ENCODE measurements at regions not wholly inside any gene's neighbourhood (a gene's known extent, or its start where the extent isn't known, plus 50 kb on each side); places are given as distances from the start of the nearest gene placed in this dataset.

DNA sequence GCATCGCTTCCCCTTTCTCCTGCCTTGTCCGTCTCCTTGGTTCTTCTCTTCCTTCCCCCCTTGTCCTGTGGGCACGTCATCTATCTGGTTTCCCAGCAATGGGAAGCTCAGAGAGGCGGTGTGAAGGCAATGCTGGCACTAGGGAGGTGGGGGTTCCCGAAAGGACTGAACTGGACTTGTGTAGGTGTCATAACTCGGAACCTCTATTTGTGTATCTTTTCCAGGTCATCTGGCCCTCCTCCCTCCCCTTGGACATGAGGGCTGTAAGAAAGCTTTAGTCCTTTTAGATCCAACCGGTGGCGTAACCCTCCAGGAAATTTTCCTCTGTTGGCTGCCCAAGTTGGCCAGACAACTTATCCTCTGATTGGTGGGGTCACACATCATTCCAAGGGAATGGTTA, 231.5 kb upstream of the TLE3 start:
- no peak overlapping the region for H3K4me3 Mint-ChIP-seq
- H3K36me3 Mint-ChIP-seq = no peaks in the 10 kb centered on the region
- TF ChIP-seq CTCF (conservative IDR thresholded peaks at IDR 0.05) = no peak
- no peak for DNase-seq (ENCODE audit: extremely low spot score, unreplicated experiment)
- peaks cover 11% of the 10 kb centered on the region for H3K4me1 Mint-ChIP-seq (ENCODE audit: unreplicated experiment)
- H3K9me3 Mint-ChIP-seq = peaks cover 5% of the 10 kb centered on the region
- no peak overlapping the region for H3K27ac Mint-ChIP-seq
- peaks cover 6% of the 10 kb centered on the region for H3K27me3 Mint-ChIP-seq

DNA sequence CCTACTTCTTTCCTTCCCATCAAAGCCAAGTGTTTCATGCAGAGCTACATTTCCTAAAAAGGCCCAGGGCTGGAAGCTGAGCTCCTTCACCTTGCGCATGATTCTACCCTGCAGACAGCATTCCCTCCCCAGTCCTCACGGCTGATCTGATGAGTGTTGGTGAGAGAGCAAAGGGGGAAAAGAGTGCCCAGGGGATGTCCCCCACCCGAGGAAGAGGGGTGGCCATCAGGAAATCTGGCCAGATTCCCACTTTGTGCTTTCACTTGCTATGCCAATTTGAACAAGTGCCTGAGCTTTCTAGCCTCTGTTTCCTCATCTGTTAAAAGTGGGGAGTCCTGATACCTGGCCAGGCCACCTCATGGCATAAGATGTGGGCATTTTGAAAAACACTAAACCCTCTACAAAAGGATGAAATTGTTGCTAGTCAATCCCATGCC, 231.0 kb upstream of the TLE3 start:
- Mint-ChIP-seq H3K27me3 (peaks cover 6% of the 10 kb centered on the region), H3K36me3 (no peaks in the 10 kb centered on the region), H3K27ac (no peak overlapping the region), H3K4me1 (ENCODE audit: unreplicated experiment) (peaks cover 16% of the 10 kb centered on the region), H3K4me3 (no peak overlapping the region), H3K9me3 (peaks cover 3% of the 10 kb centered on the region)
- DNase-seq (ENCODE audit: extremely low spot score, unreplicated experiment) = no peak
- no peak for TF ChIP-seq CTCF (conservative IDR thresholded peaks at IDR 0.05)

GRCh38 chr15:70327856-70328678, 230.3 kb upstream of the TLE3 start:
- Mint-ChIP-seq H3K4me3 (no peak overlapping the region), H3K4me1 (ENCODE audit: unreplicated experiment) (peaks cover 22% of the 10 kb centered on the region), H3K36me3 (no peaks in the 10 kb centered on the region), H3K27ac (no peak overlapping the region), H3K27me3 (peaks cover 6% of the 10 kb centered on the region), H3K9me3 (no peaks in the 10 kb centered on the region)
- DNase-seq (ENCODE audit: extremely low spot score, unreplicated experiment) = no peak
- TF ChIP-seq CTCF (conservative IDR thresholded peaks at IDR 0.05) = no peak

- Mint-ChIP-seq H3K9me3 (no peaks in the 10 kb centered on the region), H3K36me3 (no peaks in the 10 kb centered on the region), H3K27me3 (peaks cover 7% of the 10 kb centered on the region), H3K4me3 (no peak overlapping the region), H3K4me1 (ENCODE audit: unreplicated experiment) (peaks cover 29% of the 10 kb centered on the region), H3K27ac (no peak overlapping the region)
- DNase-seq (ENCODE audit: extremely low spot score, unreplicated experiment) = no peak
- TF ChIP-seq CTCF (conservative IDR thresholded peaks at IDR 0.05) = no peak
These were observed 229.7 kb upstream of the TLE3 start for GRCh38 chr15:70327328-70327855.

- H3K4me1 Mint-ChIP-seq (ENCODE audit: unreplicated experiment) = peaks cover 48% of the 10 kb centered on the region
- peak overlapping the region; percentile 77 for H3K27ac Mint-ChIP-seq
- H3K4me3 Mint-ChIP-seq = peak overlapping the region; percentile 61
These were observed 226.6 kb upstream of the TLE3 start for GRCh38 chr15:70324001-70324974.

More at GRCh38 chr15:70324001-70324974, 226.6 kb upstream of the TLE3 start:
- Mint-ChIP-seq H3K9me3 (no peaks in the 10 kb centered on the region), H3K27me3 (peaks cover 10% of the 10 kb centered on the region), H3K36me3 (no peaks in the 10 kb centered on the region)
- DNase-seq (ENCODE audit: extremely low spot score, unreplicated experiment) = peak; percentile 68
- no peak for TF ChIP-seq CTCF (conservative IDR thresholded peaks at IDR 0.05)
